Neural cell (in vitro differentiated cells): ENCODE measurements at regions not wholly inside any gene's neighbourhood (a gene's known extent, or its start where the extent isn't known, plus 50 kb on each side); places are given as distances from the start of the nearest gene placed in this dataset.

Source experiments
- CTCF ChIP-seq: fragments of 450-650 bp; IDR thresholded peaks from 2 replicates; pipeline ENCODE4 v1.5.1; 2014; ENCODE audit warnings: antibody characterized with exemption, mild to moderate bottlenecking, moderate library complexity; ENCODE audit not compliant: poor library complexity, severe bottlenecking
- EP300 ChIP-seq: fragments of 450-650 bp; conservative IDR thresholded peaks from 2 replicates; pipeline ENCODE4 v1.6.1; 2014; ENCODE audit warnings: antibody characterized with exemption, mild to moderate bottlenecking, moderate library complexity; ENCODE audit not compliant: poor library complexity, severe bottlenecking
- EZH2 ChIP-seq: fragments of 200-600, 300-800 bp; shearing (Covaris generic), sonication (generic); IDR thresholded peaks from 2 replicates; pipeline ENCODE4 v1.6.1; 2014; ENCODE audit warnings: antibody characterized with exemption, low read length, borderline replicate concordance, mild to moderate bottlenecking; ENCODE audit not compliant: insufficient read depth, poor library complexity, severe bottlenecking
- MXI1 ChIP-seq: fragments of 450-650 bp; conservative IDR thresholded peaks from 2 replicates; pipeline ENCODE4 v1.6.1; 2014; ENCODE audit warnings: antibody characterized with exemption, mild to moderate bottlenecking; ENCODE audit not compliant: poor library complexity, severe bottlenecking
- POLR2AphosphoS5 ChIP-seq: IDR thresholded peaks from 2 replicates; pipeline ENCODE4 v1.6.1; 2012
- RAD21 ChIP-seq: fragments of 450-650 bp; conservative IDR thresholded peaks from 2 replicates; pipeline ENCODE4 v1.6.1; 2014; ENCODE audit warnings: antibody characterized with exemption, mild to moderate bottlenecking, moderate library complexity
- SMC3 ChIP-seq: fragments of 450-650 bp; conservative IDR thresholded peaks from 2 replicates; pipeline ENCODE4 v1.6.1; 2014; ENCODE audit warnings: antibody characterized with exemption, mild to moderate bottlenecking, moderate library complexity; ENCODE audit not compliant: poor library complexity
- TAF1 ChIP-seq: IDR thresholded peaks from 2 replicates; pipeline ENCODE4 v1.6.1; 2012; ENCODE audit warnings: low read depth

- TF ChIP-seq POLR2AphosphoS5 (no peak), CTCF (no peak), EZH2 (no peak), TAF1 (no peak), SMC3 (no peak), EP300 (no peak), MXI1 (no peak), RAD21 (no peak)
These were observed 1211.1 kb downstream of the NCAM2 start for GRCh38 chr21:22209304-22209700.
